ENCODE measurements at regions not wholly inside any gene's neighbourhood (a gene's known extent, or its start where the extent isn't known, plus 50 kb on each side); places are given as distances from the start of the nearest gene placed in this dataset.

- Histone ChIP-seq H3K27ac (no peak overlapping the region), H3K4me1 (peaks cover 0 to 20% (median 6%) of the 10 kb centered on the region in 4 donors), H3K4me3 (no peak overlapping the region), H3K27me3 (no peaks in the 10 kb centered on the region), H3K9me3 (no peaks in the 10 kb centered on the region), H3K36me3 (no peaks in the 10 kb centered on the region)
- intact Hi-C loops (cut with DNase I) = no loop called here
- TF ChIP-seq POLR2A (IDR thresholded peaks at IDR 0.05) (no peak), CTCF (IDR thresholded peaks at IDR 0.05) (no peak)
- WGBS (ENCODE audit: insufficient coverage, low coverage, low lambda C conversion rate, missing lambda C conversion rate) = 91% methylated on average over 7 of the region's 9 CpGs
- DNase-seq (no peak), ATAC-seq (no peak)
These were observed 107.5 kb upstream of the TMEM170B start for GRCh38 chr6:11430036-11430435.

- no peak for TF ChIP-seq CTCF (IDR thresholded peaks at IDR 0.05)
- TF ChIP-seq POLR2A (IDR thresholded peaks at IDR 0.05) = no peak
- DNase-seq (no peak), ATAC-seq (no peak)
- intact Hi-C loops (cut with DNase I) = loop anchor here in 1 of 2 donors (5.0 kb wide), 1 partner anchor 152 kb away; no protein-coding TSS in a partner anchor
- Histone ChIP-seq H3K4me1 (peaks cover 0 to 15% (median 5%) of the 10 kb centered on the region in 4 donors), H3K27me3 (no peaks in the 10 kb centered on the region), H3K36me3 (no peaks in the 10 kb centered on the region), H3K9me3 (no peaks in the 10 kb centered on the region), H3K4me3 (no peak overlapping the region), H3K27ac (peak overlapping the region in 1 of 3 donors; percentile 24)
- 86% methylated on average over 2 of the region's 2 CpGs for WGBS (ENCODE audit: insufficient coverage, low coverage, low lambda C conversion rate, missing lambda C conversion rate)
These were observed 108.0 kb upstream of the TMEM170B start for GRCh38 chr6:11429577-11429976.

- TF ChIP-seq CTCF (IDR thresholded peaks at IDR 0.05) (no peak), POLR2A (IDR thresholded peaks at IDR 0.05) (no peak)
- DNase-seq (no peak), ATAC-seq (peak; percentile 25 to 66 (median 30))
- H3K36me3 ChIP-seq = no peaks in the 10 kb centered on the region
- H3K9me3 ChIP-seq = no peaks in the 10 kb centered on the region
- 48% methylated on average over 3 of the region's 3 CpGs for WGBS (ENCODE audit: insufficient coverage, low coverage, low lambda C conversion rate, missing lambda C conversion rate)
- H3K27me3 ChIP-seq = no peaks in the 10 kb centered on the region
- intact Hi-C loops (cut with DNase I) = loop anchor here in 1 of 2 donors (5.0 kb wide), 1 partner anchor 152 kb away; no protein-coding TSS in a partner anchor
- H3K27ac ChIP-seq = peak overlapping the region in 1 of 3 donors; percentile 24
- no peak overlapping the region for H3K4me3 ChIP-seq
- peaks cover 0 to 9% (median 2%) of the 10 kb centered on the region in 4 donors for H3K4me1 ChIP-seq
These were observed 108.7 kb upstream of the TMEM170B start for GRCh38 chr6:11428895-11429294.

GRCh38 chr6:11428371-11428770 is 109.2 kb upstream of the TMEM170B start:
- intact Hi-C loops (cut with DNase I) = loop anchor here in 1 of 2 donors (5.0 kb wide), 1 partner anchor 151 kb away; no protein-coding TSS in a partner anchor
- WGBS (ENCODE audit: insufficient coverage, low coverage, low lambda C conversion rate, missing lambda C conversion rate) = 25% methylated on average over 2 of the region's 2 CpGs
- Histone ChIP-seq H3K27ac (peak overlapping the region in 1 of 3 donors; percentile 2), H3K4me3 (no peak overlapping the region), H3K9me3 (no peaks in the 10 kb centered on the region), H3K4me1 (peaks cover 0 to 3% (median under 1%) of the 10 kb centered on the region in 4 donors), H3K36me3 (no peaks in the 10 kb centered on the region), H3K27me3 (no peaks in the 10 kb centered on the region)
- TF ChIP-seq POLR2A (IDR thresholded peaks at IDR 0.05) (no peak), CTCF (IDR thresholded peaks at IDR 0.05) (no peak)
- DNase-seq (no peak), ATAC-seq (no peak)
